ENCODE measurements at regions not wholly inside any gene's neighbourhood (a gene's known extent, or its start where the extent isn't known, plus 50 kb on each side); places are given as distances from the start of the nearest gene placed in this dataset.

- intact Hi-C loops (cut with DNase I), result loop anchor here in 1 of 4 donors (10.0 kb wide), 1 partner anchor 96 kb away; no protein-coding TSS in a partner anchor
- Histone ChIP-seq H3K27me3 (no peaks in the 10 kb centered on the region), H3K27ac (no peak overlapping the region), H3K36me3 (no peaks in the 10 kb centered on the region), H3K9me3 (no peaks in the 10 kb centered on the region), H3K4me3 (no peak overlapping the region), H3K4me1 (ENCODE audit: insufficient read depth) (peaks cover 3% of the 10 kb centered on the region)
- no peak for DNase-seq
- TF ChIP-seq EP300 (IDR thresholded peaks at IDR 0.05) (no peak), POLR2A (IDR thresholded peaks at IDR 0.05) (no peak), CTCF (IDR thresholded peaks at IDR 0.05) (no peak)
- WGBS, 3 donors, result 87 to 90% (median 89%) methylated on average over 13 of the region's 13 CpGs
Measured at GRCh38 chr6:157768863-157769551, 54.0 kb upstream of the SNX9 start.

GRCh38 chr6:157769776-157770426, 53.1 kb upstream of the SNX9 start:
- TF ChIP-seq CTCF (IDR thresholded peaks at IDR 0.05) (no peak), POLR2A (IDR thresholded peaks at IDR 0.05) (no peak), EP300 (IDR thresholded peaks at IDR 0.05) (no peak)
- intact Hi-C loops (cut with DNase I), result loop anchor here in 1 of 4 donors (10.0 kb wide), 1 partner anchor 95 kb away; no protein-coding TSS in a partner anchor
- H3K27me3 ChIP-seq, result no peaks in the 10 kb centered on the region
- no peak for DNase-seq
- H3K4me3 ChIP-seq, result no peak overlapping the region
- no peaks in the 10 kb centered on the region for H3K9me3 ChIP-seq
- H3K27ac ChIP-seq, result no peak overlapping the region
- 79 to 89% (median 87%) methylated on average over 10 of the region's 10 CpGs for WGBS, 3 donors
- H3K4me1 ChIP-seq (ENCODE audit: insufficient read depth), result no peaks in the 10 kb centered on the region
- H3K36me3 ChIP-seq, result no peaks in the 10 kb centered on the region

- Histone ChIP-seq H3K27me3 (no peaks in the 10 kb centered on the region), H3K4me1 (ENCODE audit: insufficient read depth) (no peaks in the 10 kb centered on the region), H3K27ac (no peak overlapping the region), H3K9me3 (no peaks in the 10 kb centered on the region), H3K36me3 (no peaks in the 10 kb centered on the region), H3K4me3 (no peak overlapping the region)
- TF ChIP-seq EP300 (IDR thresholded peaks at IDR 0.05), result no peak
- TF ChIP-seq POLR2A (IDR thresholded peaks at IDR 0.05), result no peak
- no peak for TF ChIP-seq CTCF (IDR thresholded peaks at IDR 0.05)
- 67 to 86% (median 83%) methylated on average over 1 of the region's 1 CpG for WGBS, 3 donors
- intact Hi-C loops (cut with DNase I), result no loop called here
- DNase-seq, result no peak
Measured at GRCh38 chr6:157770946-157771345, 52.1 kb upstream of the SNX9 start.

GRCh38 chr6:157772820-157773219, 50.2 kb upstream of the SNX9 start:
- Histone ChIP-seq H3K27ac (no peak overlapping the region), H3K4me3 (no peak overlapping the region), H3K9me3 (no peaks in the 10 kb centered on the region), H3K4me1 (ENCODE audit: insufficient read depth) (no peaks in the 10 kb centered on the region), H3K27me3 (no peaks in the 10 kb centered on the region), H3K36me3 (no peaks in the 10 kb centered on the region)
- intact Hi-C loops (cut with DNase I), result no loop called here
- DNase-seq, result no peak
- 88 to 91% (median 89%) methylated on average over 10 of the region's 10 CpGs for WGBS, 3 donors
- no peak for TF ChIP-seq EP300 (IDR thresholded peaks at IDR 0.05)
- TF ChIP-seq CTCF (IDR thresholded peaks at IDR 0.05), result no peak
- no peak for TF ChIP-seq POLR2A (IDR thresholded peaks at IDR 0.05)

All from ovary (tissue), 7 donors.